GM21619 (cell line): ENCODE measurements at regions not wholly inside any gene's neighbourhood (a gene's known extent, or its start where the extent isn't known, plus 50 kb on each side); places are given as distances from the start of the nearest gene placed in this dataset.
"Not testable (repeated sequence)": the region's sequence is repeated elsewhere in the genome, so short reads cannot be mapped to it uniquely, and the experiment has no call there.

Experiments used
- ATAC-seq: cut with Tn5 transposase; IDR thresholded peaks from one replicate; pipeline ENCODE4 v1.9.1; 2021; ENCODE audit not compliant: unreplicated experiment

DNA sequence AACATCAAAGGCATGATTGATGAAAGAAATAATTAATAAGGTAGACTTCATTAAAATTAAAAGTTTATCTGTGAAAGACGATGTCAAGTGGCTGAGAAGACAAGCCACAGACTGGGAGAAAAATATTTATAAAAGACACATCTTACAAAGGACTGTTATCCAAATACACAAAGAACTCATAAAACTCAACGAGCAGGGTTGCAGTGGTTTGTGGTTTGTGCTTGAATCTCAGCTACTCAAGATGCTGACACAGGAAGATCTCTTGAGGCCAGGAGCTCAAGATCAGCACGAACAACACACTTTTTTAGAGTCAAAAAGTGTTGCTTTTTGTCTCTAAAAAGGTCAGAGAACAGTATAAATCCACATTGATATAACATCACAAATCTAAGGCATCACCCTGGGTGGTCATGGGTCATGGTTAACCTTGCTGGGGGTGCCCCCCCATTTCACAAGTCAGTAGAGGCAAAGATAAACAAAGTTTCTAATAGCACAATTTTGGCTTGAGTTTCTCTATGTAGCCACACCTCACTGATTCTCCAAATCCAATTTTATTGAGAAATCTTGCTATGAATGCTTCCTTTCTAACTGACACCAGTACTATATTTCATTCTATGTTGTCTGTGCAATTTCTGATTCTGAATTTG is 342.9 kb upstream of the RPS23 start:
- ATAC-seq, result no peak

DNA sequence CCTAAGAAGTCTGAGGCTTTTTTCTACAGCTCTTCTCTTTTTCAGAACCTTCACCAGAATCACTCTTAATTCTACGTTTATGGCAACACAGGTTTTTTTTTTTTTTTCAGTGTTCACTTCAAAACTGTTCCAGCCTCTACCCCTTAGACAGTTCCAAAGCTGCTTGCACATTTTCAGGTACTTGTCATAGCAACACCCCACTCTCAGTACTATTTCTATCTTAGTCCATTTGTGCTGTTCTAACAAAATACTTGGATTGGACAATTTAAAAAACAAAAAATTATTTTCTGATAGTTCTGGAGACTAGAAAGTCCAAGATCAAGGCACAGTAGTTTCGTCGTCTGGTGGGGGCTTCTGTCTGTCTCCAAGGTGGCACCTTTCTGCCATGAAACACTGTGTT is 340.9 kb upstream of the RPS23 start:
- ATAC-seq, result no peak

DNA sequence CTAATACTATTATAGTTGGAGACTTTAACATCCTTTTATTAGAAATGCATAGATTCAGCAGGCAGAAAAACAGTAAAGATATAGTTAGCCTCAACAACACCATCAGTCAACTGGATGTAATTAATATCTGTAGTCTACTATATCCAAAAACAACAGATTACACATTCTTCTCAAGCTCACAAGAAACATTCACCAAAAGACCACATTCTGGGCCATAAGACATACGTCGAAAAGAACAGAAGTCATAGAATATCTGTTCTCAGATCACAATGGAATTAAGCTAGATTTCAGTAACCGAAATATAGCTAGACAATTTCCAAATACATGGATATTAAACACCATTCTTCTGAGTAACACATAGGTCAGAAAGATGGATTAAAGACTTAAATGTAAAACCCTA is 336.6 kb upstream of the RPS23 start:
- no peak for ATAC-seq

DNA sequence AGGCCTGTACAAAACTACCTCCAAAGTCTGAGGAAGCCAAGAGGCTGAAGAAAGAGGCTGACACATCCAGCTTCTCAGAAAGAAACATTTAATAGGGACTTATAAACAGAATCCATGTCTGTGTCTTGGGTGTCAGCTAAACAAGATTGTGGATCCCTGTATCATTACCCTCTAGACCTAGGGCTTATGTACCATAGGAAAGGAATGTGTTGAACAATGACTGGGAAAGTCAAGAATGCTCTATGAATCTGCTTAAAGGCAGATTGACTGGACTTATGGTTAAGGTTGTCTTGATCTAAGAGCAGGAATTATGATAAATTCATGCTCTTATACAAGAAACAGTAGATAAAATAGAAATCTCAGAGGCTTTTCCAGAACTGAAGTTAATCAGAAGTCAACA is 335.7 kb upstream of the RPS23 start:
- ATAC-seq, result no peak

GRCh38 chr5:82610686-82611085 is 332.5 kb upstream of the RPS23 start:
- no peak for ATAC-seq

DNA sequence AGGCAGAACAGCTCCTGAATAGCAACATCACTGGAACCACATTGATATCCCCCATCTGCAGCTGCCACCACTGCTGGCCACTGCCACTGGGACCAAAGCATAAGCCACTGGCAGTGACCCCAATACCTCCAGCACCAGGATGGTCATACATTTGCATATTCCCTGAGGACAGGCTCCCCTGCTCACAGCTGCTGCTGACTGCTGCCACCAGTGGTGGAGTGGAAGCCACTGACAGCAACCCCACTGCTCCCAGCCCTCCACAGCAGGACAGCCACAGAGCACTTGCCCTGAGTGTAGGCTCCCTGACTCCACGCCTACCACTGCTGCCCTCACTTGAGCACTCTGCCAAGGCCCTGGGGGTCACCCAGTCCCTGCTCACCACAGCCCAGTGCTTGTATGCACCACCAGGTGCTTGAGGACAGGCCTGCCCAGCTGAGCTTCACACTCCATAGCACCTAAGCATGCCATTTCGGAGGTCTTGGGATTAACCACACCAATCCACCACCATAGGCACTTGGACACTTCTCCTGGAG is 327.4 kb upstream of the RPS23 start:
- no peak for ATAC-seq

DNA sequence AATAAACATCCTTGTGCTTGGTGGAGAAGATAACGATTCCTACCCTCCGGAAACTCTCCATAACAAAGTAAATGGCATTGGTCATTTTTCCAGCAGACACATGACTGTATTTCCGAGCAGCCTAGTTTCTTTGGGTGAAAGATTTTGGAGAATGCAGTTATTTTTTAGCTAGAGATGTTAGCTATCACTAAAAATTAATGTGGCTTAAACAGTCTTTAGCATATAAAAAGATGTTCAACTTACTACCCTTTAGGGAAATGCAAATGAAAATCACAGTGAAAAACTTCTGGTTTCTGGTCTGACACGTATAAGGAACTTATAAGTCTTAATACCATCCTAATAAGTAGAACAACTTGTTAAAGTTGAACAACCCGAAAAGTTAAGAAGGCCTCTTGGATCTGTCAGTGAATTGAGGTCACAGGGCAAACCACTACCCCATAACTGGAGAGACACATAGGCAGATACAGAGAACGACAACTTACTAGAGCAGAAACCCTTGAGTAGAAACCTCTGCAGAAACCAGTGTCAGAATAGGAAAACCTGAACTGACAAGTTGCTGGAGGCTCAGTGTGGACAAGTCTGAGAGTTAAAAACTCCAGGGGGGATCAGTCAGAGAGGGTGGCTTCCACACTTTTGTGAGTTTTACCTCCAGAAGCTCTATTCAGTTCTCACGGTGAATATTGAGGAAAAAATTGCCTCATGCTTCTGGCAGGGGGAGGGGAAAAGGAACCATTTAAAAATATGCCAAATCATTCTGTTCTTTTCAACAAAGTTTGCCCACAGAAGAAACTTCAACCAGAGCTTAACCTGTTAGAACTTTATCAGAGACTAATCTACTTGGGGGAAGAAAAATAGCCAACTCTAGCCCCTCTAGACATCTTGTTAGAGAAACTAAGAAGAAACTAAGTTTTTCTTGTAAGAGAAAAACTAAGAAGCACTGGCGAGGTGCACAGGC is 325.2 kb upstream of the RPS23 start:
- ATAC-seq, result no peak

DNA sequence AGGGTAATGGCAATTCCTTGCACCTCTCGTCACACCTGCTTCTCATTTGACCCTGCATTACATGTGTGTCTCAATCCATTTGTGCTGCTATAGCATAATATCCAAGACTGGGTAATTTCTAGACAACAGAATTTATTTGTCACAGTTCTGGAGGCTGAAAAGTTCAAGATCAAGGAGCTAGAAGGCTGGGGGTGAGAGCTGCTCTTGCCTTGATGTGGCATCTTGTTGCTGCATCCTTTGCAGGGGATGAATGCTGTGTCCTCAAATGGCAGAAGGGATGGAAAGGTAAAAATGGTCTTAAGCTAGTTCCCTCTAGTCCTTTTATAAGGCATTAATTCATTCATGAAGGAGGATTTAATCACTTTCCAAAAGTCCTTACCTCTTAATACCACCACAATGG is 323.7 kb upstream of the RPS23 start:
- no peak for ATAC-seq

- ATAC-seq, result no peak
These were observed 322.9 kb upstream of the RPS23 start for GRCh38 chr5:82601077-82601476.

DNA sequence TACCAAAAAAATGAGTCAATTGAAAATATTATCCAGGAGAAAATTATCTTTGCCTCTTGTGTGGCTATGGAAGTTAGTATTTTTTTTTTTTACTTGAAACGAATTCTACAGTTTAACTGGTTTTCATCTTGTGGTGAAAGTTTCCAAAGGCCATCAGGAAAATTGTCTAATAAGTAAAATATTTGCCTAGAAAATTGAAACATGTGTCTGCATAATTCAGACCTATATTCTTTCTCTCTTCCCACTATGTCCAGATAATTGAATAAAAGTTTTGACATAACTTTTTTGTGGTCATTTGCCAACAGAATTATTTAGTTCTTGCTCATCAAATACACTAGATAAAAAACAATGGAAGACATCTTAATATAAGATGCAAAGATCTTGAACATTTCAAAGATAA is 321.5 kb upstream of the RPS23 start:
- ATAC-seq, result no peak

- ATAC-seq, result no peak
These were observed 320.9 kb upstream of the RPS23 start for GRCh38 chr5:82599030-82599429.

DNA sequence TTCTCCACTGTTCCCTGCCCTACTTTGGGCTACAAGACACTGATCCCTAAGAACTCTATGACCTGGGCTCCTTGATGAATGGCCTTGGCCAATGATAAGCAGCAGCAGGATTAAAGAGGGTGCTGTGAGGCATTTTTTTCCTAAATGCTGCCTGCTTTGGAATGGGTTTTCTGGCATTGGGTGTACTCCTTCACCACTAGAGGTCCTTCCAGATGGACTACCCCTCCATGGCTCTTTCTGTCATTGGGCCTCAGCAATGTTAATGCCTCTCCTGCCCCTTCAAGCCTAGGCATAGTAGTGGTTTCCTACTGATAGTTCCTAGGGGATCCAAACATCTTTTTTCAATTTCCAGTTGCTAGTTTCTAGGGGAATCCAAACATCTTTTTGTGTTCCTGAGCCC is 319.3 kb upstream of the RPS23 start:
- no peak for ATAC-seq

DNA sequence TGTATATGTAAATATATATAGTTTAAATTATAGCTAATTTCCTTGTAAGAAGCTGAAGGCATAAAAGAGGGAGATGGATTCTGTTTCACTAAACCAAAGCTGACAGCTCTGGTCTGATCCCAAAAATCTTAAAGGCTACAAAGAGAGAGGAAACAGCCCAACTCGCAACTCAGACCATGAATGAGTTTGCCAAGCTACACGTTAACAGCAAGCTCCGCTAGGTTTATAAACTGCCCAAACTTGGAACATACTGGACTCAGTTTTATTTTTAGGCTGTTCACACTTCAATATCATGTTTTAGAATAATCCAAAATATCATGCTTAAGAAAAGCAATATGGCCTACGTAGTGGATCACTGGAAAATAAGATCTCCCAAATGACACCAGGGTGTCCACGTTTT is 318.3 kb upstream of the RPS23 start:
- ATAC-seq, result no peak

DNA sequence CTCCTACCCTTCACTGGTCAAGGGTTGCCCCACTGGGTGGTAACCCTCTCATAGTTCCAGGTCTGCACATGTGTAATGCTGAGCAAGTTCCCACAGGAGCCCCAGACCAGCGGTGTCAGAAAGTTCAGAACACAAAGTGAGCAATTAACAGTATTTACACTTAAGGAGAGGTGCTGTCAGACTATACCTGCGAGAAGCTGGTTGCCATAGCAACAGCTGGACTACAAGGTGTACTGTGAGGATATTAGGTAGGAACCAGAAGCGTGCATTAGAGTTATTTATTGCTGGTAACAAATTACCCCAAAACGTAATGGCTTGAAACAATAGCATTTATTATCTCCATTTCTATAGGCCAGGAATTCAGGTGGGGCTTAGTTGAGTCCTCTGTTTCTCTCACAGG is 317.0 kb upstream of the RPS23 start:
- ATAC-seq, result no peak

GRCh38 chr5:82594097-82594496 is 315.9 kb upstream of the RPS23 start:
- no peak for ATAC-seq

GRCh38 chr5:82593481-82593880 is 315.3 kb upstream of the RPS23 start:
- no peak for ATAC-seq

- ATAC-seq, result no peak
These were observed 312.9 kb upstream of the RPS23 start for GRCh38 chr5:82591021-82591515.

DNA sequence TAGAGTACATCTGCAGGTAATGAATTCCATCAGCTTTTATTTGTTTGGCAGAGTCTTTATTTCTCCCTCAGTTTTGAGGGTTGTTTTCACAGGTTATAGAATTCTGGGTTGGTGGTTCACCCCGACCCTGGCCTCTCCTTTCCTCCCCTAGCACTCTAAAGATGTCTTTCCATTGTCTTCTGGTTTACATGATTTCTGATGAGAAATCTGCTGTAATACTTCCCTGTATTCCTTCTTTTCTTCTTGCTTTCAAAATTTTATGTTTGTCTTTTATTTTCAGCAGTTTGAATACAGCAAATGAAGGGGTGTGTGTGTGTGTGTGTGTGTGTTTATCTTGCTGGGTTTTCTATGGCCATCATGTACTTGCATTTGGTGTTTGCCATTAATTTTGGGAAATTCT is 312.0 kb upstream of the RPS23 start:
- no peak for ATAC-seq

- no peak for ATAC-seq
These were observed 308.6 kb upstream of the RPS23 start for GRCh38 chr5:82586661-82587310.

DNA sequence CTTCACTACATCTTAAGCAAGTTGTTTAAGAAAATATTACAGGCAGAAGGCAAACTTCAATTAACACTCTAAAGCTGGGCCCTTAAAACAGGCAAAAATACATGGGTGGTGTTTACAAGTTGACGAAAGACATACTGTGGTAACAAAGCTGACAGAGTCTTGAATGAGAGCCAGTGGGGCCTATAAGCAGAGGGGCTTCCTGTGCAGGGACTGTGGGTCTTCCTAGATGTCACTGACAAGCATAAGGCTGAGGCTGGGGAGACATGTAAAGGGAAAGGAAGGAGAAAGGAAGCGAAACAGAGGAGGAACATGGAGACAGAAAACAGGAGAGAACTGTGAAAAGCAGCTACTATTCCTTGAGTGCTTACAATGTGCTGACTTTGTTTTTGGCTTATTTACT is 308.0 kb upstream of the RPS23 start:
- ATAC-seq, result no peak

GRCh38 chr5:82584631-82585030 is 306.5 kb upstream of the RPS23 start:
- no peak for ATAC-seq

GRCh38 chr5:82583331-82583730 is 305.2 kb upstream of the RPS23 start:
- not testable (repeated sequence) for ATAC-seq
